ENCODE measurements at regions not wholly inside any gene's neighbourhood (a gene's known extent, or its start where the extent isn't known, plus 50 kb on each side); places are given as distances from the start of the nearest gene placed in this dataset.

DNA sequence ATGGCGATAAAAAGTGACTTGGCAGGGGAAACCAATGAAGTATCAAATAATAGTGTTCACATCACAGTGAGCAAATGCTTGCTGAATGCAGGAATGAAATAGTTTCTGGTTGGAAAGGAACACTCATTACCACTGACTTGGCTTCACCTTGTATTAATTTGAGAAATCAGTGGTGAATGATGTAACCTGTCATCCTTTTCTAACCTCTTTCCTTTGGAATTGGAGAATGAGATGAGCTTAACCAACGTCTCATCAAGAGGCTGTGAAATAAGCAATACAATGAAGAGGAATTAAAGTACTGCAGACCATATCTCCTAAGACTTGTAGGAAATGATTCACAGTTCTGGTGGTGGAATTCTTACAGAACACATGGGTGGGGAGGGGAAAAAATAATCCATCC lies 192.2 kb downstream of the DMAC1 start:
- H3K4me3 ChIP-seq (ENCODE audit: low read depth, low read length): no peak overlapping the region
- in situ Hi-C loops (cut with HindIII; ENCODE audit: low sequenced_read_pairs): no loop called here
- TF ChIP-seq, protein P1, sequence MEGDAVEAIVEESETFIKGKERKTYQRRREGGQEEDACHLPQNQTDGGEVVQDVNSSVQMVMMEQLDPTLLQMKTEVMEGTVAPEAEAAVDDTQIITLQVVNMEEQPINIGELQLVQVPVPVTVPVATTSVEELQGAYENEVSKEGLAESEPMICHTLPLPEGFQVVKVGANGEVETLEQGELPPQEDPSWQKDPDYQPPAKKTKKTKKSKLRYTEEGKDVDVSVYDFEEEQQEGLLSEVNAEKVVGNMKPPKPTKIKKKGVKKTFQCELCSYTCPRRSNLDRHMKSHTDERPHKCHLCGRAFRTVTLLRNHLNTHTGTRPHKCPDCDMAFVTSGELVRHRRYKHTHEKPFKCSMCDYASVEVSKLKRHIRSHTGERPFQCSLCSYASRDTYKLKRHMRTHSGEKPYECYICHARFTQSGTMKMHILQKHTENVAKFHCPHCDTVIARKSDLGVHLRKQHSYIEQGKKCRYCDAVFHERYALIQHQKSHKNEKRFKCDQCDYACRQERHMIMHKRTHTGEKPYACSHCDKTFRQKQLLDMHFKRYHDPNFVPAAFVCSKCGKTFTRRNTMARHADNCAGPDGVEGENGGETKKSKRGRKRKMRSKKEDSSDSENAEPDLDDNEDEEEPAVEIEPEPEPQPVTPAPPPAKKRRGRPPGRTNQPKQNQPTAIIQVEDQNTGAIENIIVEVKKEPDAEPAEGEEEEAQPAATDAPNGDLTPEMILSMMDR (IDR thresholded peaks at IDR 0.05; ENCODE audit: low read depth, low read length, missing control alignments): no peak
- DNase-seq (ENCODE audit: low read depth): peak; percentile 47

DNA sequence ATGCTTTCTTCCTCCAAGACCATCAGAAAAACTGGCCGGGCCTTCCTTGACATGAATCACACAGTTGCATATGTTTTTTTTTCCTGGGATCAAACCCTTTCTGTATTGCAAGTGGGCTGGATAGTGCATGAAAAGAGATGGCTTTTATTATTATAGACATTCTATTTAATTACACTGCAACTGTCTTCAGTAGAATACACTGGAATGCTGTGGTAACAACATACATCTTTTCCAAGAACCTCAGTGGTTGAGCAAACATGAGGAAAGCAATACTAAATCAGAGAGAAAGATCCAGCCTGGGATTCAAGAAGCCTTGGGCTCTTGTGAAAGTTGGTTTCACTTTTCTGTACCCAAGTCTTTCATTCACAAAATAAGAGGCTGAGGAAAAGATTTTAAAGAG lies 193.0 kb downstream of the DMAC1 start:
- in situ Hi-C loops (cut with HindIII; ENCODE audit: low sequenced_read_pairs): no loop called here
- H3K4me3 ChIP-seq (ENCODE audit: low read depth, low read length): no peak overlapping the region
- TF ChIP-seq, protein P1 (IDR thresholded peaks at IDR 0.05; ENCODE audit: low read depth, low read length, missing control alignments): no peak
- peak; percentile 39 for DNase-seq (ENCODE audit: low read depth)

DNA sequence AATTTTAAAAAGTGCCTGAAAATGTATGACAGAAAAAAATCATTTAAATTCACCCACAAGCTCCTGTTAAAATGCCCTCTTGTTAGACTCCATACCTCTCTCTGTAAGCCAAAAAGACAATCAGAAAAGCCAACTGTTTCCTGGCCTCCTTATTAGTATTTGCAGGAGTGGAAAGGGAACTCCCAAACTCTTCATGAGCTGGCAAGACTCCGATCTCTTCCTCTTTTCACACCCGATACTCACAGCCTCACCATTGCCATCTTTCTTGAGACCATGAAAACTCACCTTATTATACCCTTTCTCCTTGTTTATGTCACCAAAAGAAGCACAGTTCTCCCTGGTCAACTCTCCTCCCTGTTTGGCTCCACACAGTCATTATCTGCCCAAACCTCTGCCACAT lies 197.8 kb downstream of the DMAC1 start:
- TF ChIP-seq, protein P1 (IDR thresholded peaks at IDR 0.05; ENCODE audit: low read depth, low read length, missing control alignments): no peak
- in situ Hi-C loops (cut with HindIII; ENCODE audit: low sequenced_read_pairs): no loop called here
- no peak for DNase-seq (ENCODE audit: low read depth)
- no peak overlapping the region for H3K4me3 ChIP-seq (ENCODE audit: low read depth, low read length)

DNA sequence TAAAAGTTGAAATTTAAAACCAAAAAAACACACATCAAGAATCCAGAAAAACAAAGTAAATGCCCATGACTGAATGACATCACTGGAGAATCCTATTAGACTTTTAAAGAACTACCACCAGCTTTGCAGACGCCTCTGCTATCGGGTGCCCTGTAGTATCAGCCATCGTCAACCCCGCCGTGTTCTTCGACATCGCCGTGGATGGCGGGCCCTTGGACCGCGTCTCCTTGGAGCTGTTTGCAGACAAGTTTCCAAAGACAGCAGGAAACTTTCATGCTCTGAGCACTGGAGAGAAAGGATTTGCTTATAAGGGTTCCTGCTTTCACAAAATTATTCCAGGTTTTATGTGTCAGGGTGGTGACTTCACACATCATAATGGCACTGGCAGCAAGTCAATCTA lies 201.9 kb downstream of the DMAC1 start:
- DNase-seq (ENCODE audit: low read depth): no peak
- in situ Hi-C loops (cut with HindIII; ENCODE audit: low sequenced_read_pairs): no loop called here
- TF ChIP-seq, protein P1 (IDR thresholded peaks at IDR 0.05; ENCODE audit: low read depth, low read length, missing control alignments): no peak
- no peak overlapping the region for H3K4me3 ChIP-seq (ENCODE audit: low read depth, low read length)

DNA sequence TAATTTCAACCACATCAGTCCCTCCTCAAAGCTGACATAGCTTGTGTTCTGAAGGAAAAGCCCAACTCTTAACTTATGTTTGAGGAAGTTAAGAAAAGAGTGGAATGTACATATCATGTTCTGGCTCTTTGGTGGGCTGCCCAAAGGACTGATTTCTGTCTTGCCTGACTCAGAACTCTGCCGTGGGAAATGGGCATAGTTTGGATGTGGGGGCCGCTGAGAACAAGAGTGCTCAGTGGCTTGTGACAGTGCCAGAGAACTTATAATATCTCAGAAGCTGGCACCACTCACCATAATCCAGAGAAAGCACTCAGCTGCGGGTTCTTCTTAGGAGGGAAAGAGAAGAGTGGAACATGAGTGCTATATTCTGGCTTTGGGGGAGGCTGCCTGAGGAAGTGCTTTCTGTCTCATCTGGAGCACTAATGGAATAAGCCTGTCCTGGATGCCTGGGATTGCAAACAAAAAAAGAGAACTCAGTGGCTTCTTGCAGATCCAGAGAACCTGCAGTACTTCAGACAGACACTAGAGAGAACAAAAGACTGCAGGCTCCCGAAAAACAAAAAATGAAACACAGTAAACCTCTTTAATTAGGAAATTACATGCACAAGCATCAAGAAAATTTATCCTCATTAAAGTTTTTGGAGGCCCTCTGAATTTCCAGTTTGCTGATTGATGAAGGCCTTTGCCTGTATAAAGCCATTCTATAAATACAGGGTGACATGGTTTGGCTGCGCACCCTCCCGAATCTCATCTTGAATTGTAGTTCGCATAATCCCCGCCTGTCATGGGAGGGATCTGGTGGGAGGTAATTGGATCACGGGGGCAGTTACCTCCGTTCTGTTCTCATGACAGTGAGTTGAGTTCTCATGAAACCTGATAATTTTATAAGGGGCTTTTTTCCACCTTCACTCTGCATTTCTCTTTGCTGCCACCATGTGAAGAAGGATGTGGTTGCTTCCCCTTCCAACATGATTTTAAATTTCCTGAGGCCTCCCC lies 207.0 kb downstream of the DMAC1 start:
- TF ChIP-seq, protein P1 (IDR thresholded peaks at IDR 0.05; ENCODE audit: low read depth, low read length, missing control alignments): peak; percentile 36
- in situ Hi-C loops (cut with HindIII; ENCODE audit: low sequenced_read_pairs): no loop called here

DNA sequence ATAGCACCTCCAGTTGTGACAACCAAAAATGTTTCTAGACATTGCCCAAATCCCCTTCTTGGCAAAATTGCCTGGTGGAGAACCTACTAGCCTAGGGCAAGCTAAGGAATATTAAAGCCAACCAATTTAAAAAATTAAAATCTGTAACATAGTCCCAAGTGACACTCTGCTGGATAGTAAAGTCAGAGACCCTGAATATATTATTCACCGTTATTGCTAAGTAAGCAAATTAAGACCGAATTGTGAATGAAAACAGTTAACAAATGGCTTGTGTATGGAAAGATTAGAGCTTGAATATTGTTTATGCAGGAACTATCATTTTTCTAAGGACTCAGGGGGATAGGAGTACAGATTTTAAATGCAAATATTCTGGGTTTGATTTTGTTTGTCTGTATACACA lies 208.1 kb downstream of the DMAC1 start:
- TF ChIP-seq, protein P1 (IDR thresholded peaks at IDR 0.05; ENCODE audit: low read depth, low read length, missing control alignments): no peak
- H3K4me3 ChIP-seq (ENCODE audit: low read depth, low read length): no peak overlapping the region
- DNase-seq (ENCODE audit: low read depth): no peak
- in situ Hi-C loops (cut with HindIII; ENCODE audit: low sequenced_read_pairs): no loop called here

More for the DNA sequence above, 207.0 kb downstream of the DMAC1 start:
- H3K4me3 ChIP-seq (ENCODE audit: low read depth, low read length): no peak overlapping the region
- DNase-seq (ENCODE audit: low read depth): no peak

Data from astrocyte of the cerebellum (primary cell).